ENCODE measurements at regions not wholly inside any gene's neighbourhood (a gene's known extent, or its start where the extent isn't known, plus 50 kb on each side); places are given as distances from the start of the nearest gene placed in this dataset.

- TF ChIP-seq CTCF (IDR thresholded peaks at IDR 0.05) = no peak
- no peak for TF ChIP-seq ZFX (IDR thresholded peaks at IDR 0.05; ENCODE audit: borderline replicate concordance)
These were observed 171.7 kb upstream of the PDE10A start for GRCh38 chr6:165834613-165835259.
